H9 (cell line): ENCODE measurements at regions not wholly inside any gene's neighbourhood (a gene's known extent, or its start where the extent isn't known, plus 50 kb on each side); places are given as distances from the start of the nearest gene placed in this dataset.

Experiments used
- DNase-seq: peaks from one replicate; pipeline ENCODE4 v3.0.0-alpha.2; 2017
- H2AFZ ChIP-seq: one replicate; pipeline ENCODE4 v1.6.1; 2013; ENCODE audit warnings: mild to moderate bottlenecking, low read length, control low read depth, moderate library complexity
- H2AK5ac ChIP-seq: 2 replicates; pipeline ENCODE4 v1.6.1; 2013; ENCODE audit warnings: low read length, control low read depth, mixed read lengths; ENCODE audit not compliant: insufficient read length
- H2BK120ac ChIP-seq: one replicate; pipeline ENCODE4 v1.6.1; 2013; ENCODE audit warnings: low read depth, mild to moderate bottlenecking, low read length, control low read depth, inconsistent platforms; ENCODE audit not compliant: poor library complexity, severe bottlenecking
- H2BK12ac ChIP-seq: 2 replicates; pipeline ENCODE4 v1.6.1; 2013; ENCODE audit warnings: low read length, control low read depth, mixed read lengths, low read depth; ENCODE audit not compliant: insufficient read length
- H2BK15ac ChIP-seq: 2 replicates; pipeline ENCODE4 v1.6.1; 2013; ENCODE audit warnings: low read depth, low read length, control low read depth
- H2BK20ac ChIP-seq: one replicate; pipeline ENCODE4 v1.6.1; 2013; ENCODE audit warnings: low read depth, mild to moderate bottlenecking, low read length, control low read depth, inconsistent platforms; ENCODE audit not compliant: poor library complexity, severe bottlenecking
- H2BK5ac ChIP-seq: 2 replicates; pipeline ENCODE4 v1.6.1; 2013; ENCODE audit warnings: low read length, control low read depth, mixed read lengths; ENCODE audit not compliant: insufficient read length
- H3K14ac ChIP-seq: 2 replicates; pipeline ENCODE4 v1.6.1; 2013; ENCODE audit warnings: low read length, control low read depth; ENCODE audit not compliant: insufficient read depth
- H3K18ac ChIP-seq: 2 replicates; pipeline ENCODE4 v1.6.1; 2013; ENCODE audit warnings: low read depth, mild to moderate bottlenecking, mixed read lengths, low read length, control low read depth; ENCODE audit not compliant: insufficient read length
- H3K23ac ChIP-seq: 2 replicates; pipeline ENCODE4 v1.6.1; 2013; ENCODE audit warnings: low read length, control low read depth, mixed read lengths, low read depth; ENCODE audit not compliant: insufficient read length
- H3K23me2 ChIP-seq: 2 replicates; pipeline ENCODE4 v1.6.1; 2013; ENCODE audit warnings: low read depth, mild to moderate bottlenecking, mixed read lengths, low read length, control low read depth; ENCODE audit not compliant: insufficient read length, poor library complexity, severe bottlenecking
- H3K27ac ChIP-seq: 2 replicates; pipeline ENCODE4 v1.5.1; 2013; ENCODE audit warnings: low read length, control low read depth, mixed read lengths, low read depth; ENCODE audit not compliant: insufficient read length
- H3K27me3 ChIP-seq: 2 replicates; pipeline ENCODE4 v1.6.1; 2013; ENCODE audit warnings: low read length, control low read depth, inconsistent platforms; ENCODE audit not compliant: insufficient read depth
- H3K4ac ChIP-seq: 2 replicates; pipeline ENCODE4 v1.6.1; 2013; ENCODE audit warnings: low read depth, mild to moderate bottlenecking, control low read depth, inconsistent platforms, low read length, moderate library complexity
- H3K4me1 ChIP-seq: 2 replicates; pipeline ENCODE4 v1.6.1; 2013; ENCODE audit warnings: low read length, control low read depth, inconsistent platforms; ENCODE audit not compliant: insufficient read depth
- H3K4me2 ChIP-seq: 2 replicates; pipeline ENCODE4 v1.6.1; 2013; ENCODE audit warnings: low read length, control low read depth, mixed read lengths; ENCODE audit not compliant: insufficient read length, insufficient read depth
- H3K56ac ChIP-seq: 2 replicates; pipeline ENCODE4 v1.6.1; 2013; ENCODE audit warnings: low read depth, mild to moderate bottlenecking, mixed read lengths, low read length, control low read depth; ENCODE audit not compliant: insufficient read length
- H3K79me1 ChIP-seq: 2 replicates; pipeline ENCODE4 v1.6.1; 2013; ENCODE audit warnings: low read depth, mild to moderate bottlenecking, moderate library complexity, low read length, control low read depth, inconsistent platforms; ENCODE audit not compliant: insufficient read depth, poor library complexity, severe bottlenecking
- H3K79me2 ChIP-seq: 2 replicates; pipeline ENCODE4 v1.6.1; 2013; ENCODE audit warnings: low read length, control low read depth, inconsistent platforms; ENCODE audit not compliant: insufficient read depth
- H3K9ac ChIP-seq: 2 replicates; pipeline ENCODE4 v1.6.1; 2013; ENCODE audit warnings: low read length, control low read depth, mixed read lengths; ENCODE audit not compliant: insufficient read length; ENCODE audit errors: extremely low read depth
- H3K9me3 ChIP-seq: one replicate; pipeline ENCODE4 v1.6.1; 2013; ENCODE audit warnings: low read depth, low read length, inconsistent platforms; ENCODE audit not compliant: control insufficient read depth
- H3T11ph ChIP-seq: one replicate; pipeline ENCODE4 v1.6.1; 2013; ENCODE audit warnings: mild to moderate bottlenecking, low read length, control low read depth, inconsistent platforms
- H4K20me1 ChIP-seq: one replicate; pipeline ENCODE4 v1.6.1; 2013; ENCODE audit not compliant: control insufficient read depth, insufficient read length, insufficient read depth
- H4K5ac ChIP-seq: 2 replicates; pipeline ENCODE4 v1.6.1; 2013; ENCODE audit warnings: low read depth, mild to moderate bottlenecking, mixed read lengths, low read length, control low read depth; ENCODE audit not compliant: insufficient read length
- H4K8ac ChIP-seq: replicated peaks from 2 replicates; pipeline ENCODE4 v1.6.1; 2013; ENCODE audit warnings: low read length, control low read depth, mixed read lengths, low read depth; ENCODE audit not compliant: insufficient read length
- H4K91ac ChIP-seq: 2 replicates; pipeline ENCODE4 v1.6.1; 2013; ENCODE audit warnings: low read depth, mild to moderate bottlenecking, moderate library complexity, mixed read lengths, low read length, control low read depth; ENCODE audit not compliant: insufficient read length
- H3K27ac Mint-ChIP-seq, 3 experiments: 2 replicates in 2 of 3; 3 replicates in 1 of 3; pipeline ENCODE4 v1.8.0; 2020 to 2021; ENCODE audit warnings: mixed read lengths in 3 of 3, mild to moderate bottlenecking in 1 of 3, moderate library complexity in 1 of 3
- H3K27me3 Mint-ChIP-seq: 2 replicates; pipeline ENCODE4 v1.8.0; 2021; ENCODE audit warnings: low read depth, mild to moderate bottlenecking, moderate library complexity, mixed read lengths
- H3K36me3 Mint-ChIP-seq, 3 experiments: 2 replicates in 2 of 3; 3 replicates in 1 of 3; pipeline ENCODE4 v1.8.0; 2020 to 2021; ENCODE audit warnings: low read depth in 3 of 3, mixed read lengths in 3 of 3; ENCODE audit not compliant: insufficient read depth in 1 of 3
- H3K4me1 Mint-ChIP-seq, 2 experiments: 2 replicates each; pipeline ENCODE4 v1.8.0; 2020; ENCODE audit warnings: mixed read lengths in 2 of 2
- H3K4me3 Mint-ChIP-seq, 2 experiments: 2 replicates in 1 of 2; 3 replicates in 1 of 2; pipeline ENCODE4 v1.8.0; 2020 to 2021; ENCODE audit warnings: mild to moderate bottlenecking in 2 of 2, mixed read lengths in 2 of 2, moderate library complexity in 1 of 2
- H3K9me3 Mint-ChIP-seq, 2 experiments: 2 replicates in 1 of 2; 3 replicates in 1 of 2; pipeline ENCODE4 v1.8.0; 2020; ENCODE audit warnings: mild to moderate bottlenecking in 2 of 2, mixed read lengths in 2 of 2, moderate library complexity in 1 of 2
- CTCF ChIP-seq: fragments of 200-600 bp; sonication (generic); conservative IDR thresholded peaks from 3 replicates; pipeline ENCODE4 v1.8.0; 2021; ENCODE audit warnings: antibody characterized with exemption, mild to moderate bottlenecking
- WGBS: extraction: QIAGEN DNeasy Blood & Tissue Kit; methylation state at CpG from one replicate; pipeline ENCODE4 v1.1.7; 2013; ENCODE audit warnings: missing lambda C conversion rate, low lambda C conversion rate, mixed read lengths; ENCODE audit not compliant: insufficient read length; ENCODE audit errors: extremely low coverage; 5-methylcytosine and 5-hydroxymethylcytosine counted together

- H3K27ac ChIP-seq, result no peak overlapping the region
- no peak overlapping the region for H2BK15ac ChIP-seq
- H2BK12ac ChIP-seq, result no peak overlapping the region
- H2BK5ac ChIP-seq, result no peak overlapping the region
- H2BK20ac ChIP-seq, result no peak overlapping the region
- Mint-ChIP-seq H3K4me3 (peak overlapping the region in 1 of 2 experiments; percentile 12; a peak in 2 of 5 replicates), H3K36me3 (no peaks in the 10 kb centered on the region), H3K27me3 (no peaks in the 10 kb centered on the region), H3K9me3 (no peaks in the 10 kb centered on the region), H3K27ac (peak overlapping the region in 2 of 3 experiments; percentile 31 to 57; a peak in 5 of 7 replicates), H3K4me1 (peaks cover 49 to 50% of the 10 kb centered on the region in 2 experiments)
- peaks cover 3% of the 10 kb centered on the region; the same call in 1 of the 2 replicates for H3K4me1 ChIP-seq
- H3K4me2 ChIP-seq, result peak overlapping the region; percentile 8
- no peaks in the 10 kb centered on the region for H4K20me1 ChIP-seq
- H3K18ac ChIP-seq, result no peak overlapping the region
- H3K9ac ChIP-seq, result no peak overlapping the region
- H2BK120ac ChIP-seq, result no peak overlapping the region
- no peak overlapping the region for H3T11ph ChIP-seq
- no peak overlapping the region for H4K5ac ChIP-seq
- H3K27me3 ChIP-seq, result no peaks in the 10 kb centered on the region
- no peak overlapping the region for H3K4ac ChIP-seq
- no peak overlapping the region for H2AK5ac ChIP-seq
- H3K79me2 ChIP-seq, result no peaks in the 10 kb centered on the region
- no peak for DNase-seq
- no peaks in the 10 kb centered on the region for H3K23me2 ChIP-seq
- no peak overlapping the region for H3K23ac ChIP-seq
- no peak overlapping the region for H2AFZ ChIP-seq
- H3K79me1 ChIP-seq, result no peaks in the 10 kb centered on the region
- no peak overlapping the region for H4K91ac ChIP-seq
- no peak overlapping the region for H3K14ac ChIP-seq
- WGBS, result no CpG with 5 or more reads among the region's 4 CpGs
- H3K56ac ChIP-seq, result no peak overlapping the region
- no peak overlapping the region for H4K8ac ChIP-seq
- H3K9me3 ChIP-seq, result no peaks in the 10 kb centered on the region
- TF ChIP-seq CTCF, result no peak
Measured at GRCh38 chr7:81155654-81156373, 237.0 kb upstream of the SEMA3C start.
